ENCODE measurements at regions not wholly inside any gene's neighbourhood (a gene's known extent, or its start where the extent isn't known, plus 50 kb on each side); places are given as distances from the start of the nearest gene placed in this dataset.
"Not testable (repeated sequence)": the region's sequence is repeated elsewhere in the genome, so short reads cannot be mapped to it uniquely, and the experiment has no call there.

GRCh38 chr2:239882781-239883180 is 142.4 kb downstream of the NDUFA10 start:
- DNase-seq = no peak

- peak; percentile 55 for DNase-seq
Observed at GRCh38 chr2:239882331-239882732, 142.8 kb downstream of the NDUFA10 start.

GRCh38 chr2:239881561-239882320 is 143.4 kb downstream of the NDUFA10 start:
- no peak for DNase-seq

- no peak for DNase-seq
Observed at GRCh38 chr2:239881031-239881471, 144.1 kb downstream of the NDUFA10 start.

- DNase-seq = no peak
Observed at GRCh38 chr2:239880396-239880795, 144.7 kb downstream of the NDUFA10 start.

GRCh38 chr2:239879423-239880084 is 145.6 kb downstream of the NDUFA10 start:
- DNase-seq = no peak

- no peak for DNase-seq
Observed at GRCh38 chr2:239878686-239879085, 146.5 kb downstream of the NDUFA10 start.

GRCh38 chr2:239876948-239877289 is 148.2 kb downstream of the NDUFA10 start:
- no peak for DNase-seq

GRCh38 chr2:239876271-239876947 is 148.7 kb downstream of the NDUFA10 start:
- no peak for DNase-seq

GRCh38 chr2:239874636-239875356 is 150.3 kb downstream of the NDUFA10 start:
- DNase-seq = no peak

- no peak for DNase-seq
Observed at GRCh38 chr2:239873656-239874635, 151.2 kb downstream of the NDUFA10 start.

- DNase-seq = no peak
Observed at GRCh38 chr2:239871481-239872435, 153.4 kb downstream of the NDUFA10 start.

GRCh38 chr2:239870863-239871262 is 154.3 kb downstream of the NDUFA10 start:
- no peak for DNase-seq

- no peak for DNase-seq
Observed at GRCh38 chr2:239870276-239870675, 154.9 kb downstream of the NDUFA10 start.

- DNase-seq = no peak
Observed at GRCh38 chr2:239869272-239870155, 155.6 kb downstream of the NDUFA10 start.

GRCh38 chr2:239868556-239869181 is 156.5 kb downstream of the NDUFA10 start:
- DNase-seq = no peak

GRCh38 chr2:239866778-239867177 is 158.4 kb downstream of the NDUFA10 start:
- DNase-seq = no peak

GRCh38 chr2:239866350-239866749 is 158.8 kb downstream of the NDUFA10 start:
- no peak for DNase-seq

- not testable (repeated sequence) for DNase-seq
Observed at GRCh38 chr2:239865856-239866255, 159.3 kb downstream of the NDUFA10 start.

Measured in activated CD8-positive, alpha-beta memory T cell treated with anti-CD3 and anti-CD28 coated beads, Interleukin-2, amount 50 U/mL, for 4 hours (primary cell).